ENCODE measurements at regions not wholly inside any gene's neighbourhood (a gene's known extent, or its start where the extent isn't known, plus 50 kb on each side); places are given as distances from the start of the nearest gene placed in this dataset.

DNA sequence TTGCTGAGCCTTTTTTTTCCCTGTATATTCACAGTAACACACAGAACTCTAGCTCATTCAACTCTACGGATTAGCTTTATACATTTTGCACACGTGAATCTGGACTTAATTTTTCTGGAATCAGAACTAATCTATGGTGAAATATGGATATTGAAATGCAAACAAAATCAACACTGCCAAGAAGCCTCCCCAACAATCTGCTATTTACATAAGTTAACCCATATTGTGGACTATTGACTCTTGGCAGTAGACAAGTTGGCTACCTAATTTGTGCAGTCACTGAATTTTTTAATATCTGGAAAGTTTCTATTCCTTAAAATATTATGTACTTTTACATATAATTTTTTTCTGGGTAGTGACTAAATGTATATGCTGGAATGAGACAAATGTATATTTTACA lies 815.4 kb downstream of the PCDH17 start:
- BruUV-seq (replicated peaks), result no TSS peak
- Mint-ChIP-seq H3K27ac (ENCODE audit: low read depth, unreplicated experiment) (no peak overlapping the region), H3K4me3 (ENCODE audit: unreplicated experiment) (no peak overlapping the region), H3K27me3 (ENCODE audit: insufficient read depth, unreplicated experiment) (no peaks in the 10 kb centered on the region), H3K9me3 (ENCODE audit: unreplicated experiment) (peaks cover 12% of the 10 kb centered on the region), H3K4me1 (ENCODE audit: insufficient read depth, unreplicated experiment) (no peaks in the 10 kb centered on the region), H3K36me3 (ENCODE audit: insufficient read depth, unreplicated experiment) (no peaks in the 10 kb centered on the region)
- CTCF ChIA-PET, result no interaction called here
- no peak for DNase-seq (ENCODE audit: unreplicated experiment)
- POLR2A ChIA-PET, result no interaction called here
- TF ChIP-seq, protein P1, sequence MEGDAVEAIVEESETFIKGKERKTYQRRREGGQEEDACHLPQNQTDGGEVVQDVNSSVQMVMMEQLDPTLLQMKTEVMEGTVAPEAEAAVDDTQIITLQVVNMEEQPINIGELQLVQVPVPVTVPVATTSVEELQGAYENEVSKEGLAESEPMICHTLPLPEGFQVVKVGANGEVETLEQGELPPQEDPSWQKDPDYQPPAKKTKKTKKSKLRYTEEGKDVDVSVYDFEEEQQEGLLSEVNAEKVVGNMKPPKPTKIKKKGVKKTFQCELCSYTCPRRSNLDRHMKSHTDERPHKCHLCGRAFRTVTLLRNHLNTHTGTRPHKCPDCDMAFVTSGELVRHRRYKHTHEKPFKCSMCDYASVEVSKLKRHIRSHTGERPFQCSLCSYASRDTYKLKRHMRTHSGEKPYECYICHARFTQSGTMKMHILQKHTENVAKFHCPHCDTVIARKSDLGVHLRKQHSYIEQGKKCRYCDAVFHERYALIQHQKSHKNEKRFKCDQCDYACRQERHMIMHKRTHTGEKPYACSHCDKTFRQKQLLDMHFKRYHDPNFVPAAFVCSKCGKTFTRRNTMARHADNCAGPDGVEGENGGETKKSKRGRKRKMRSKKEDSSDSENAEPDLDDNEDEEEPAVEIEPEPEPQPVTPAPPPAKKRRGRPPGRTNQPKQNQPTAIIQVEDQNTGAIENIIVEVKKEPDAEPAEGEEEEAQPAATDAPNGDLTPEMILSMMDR (IDR thresholded peaks at IDR 0.05; ENCODE audit: unreplicated experiment), result no peak
- intact Hi-C loops (cut with micrococcal nuclease), result no loop called here

DNA sequence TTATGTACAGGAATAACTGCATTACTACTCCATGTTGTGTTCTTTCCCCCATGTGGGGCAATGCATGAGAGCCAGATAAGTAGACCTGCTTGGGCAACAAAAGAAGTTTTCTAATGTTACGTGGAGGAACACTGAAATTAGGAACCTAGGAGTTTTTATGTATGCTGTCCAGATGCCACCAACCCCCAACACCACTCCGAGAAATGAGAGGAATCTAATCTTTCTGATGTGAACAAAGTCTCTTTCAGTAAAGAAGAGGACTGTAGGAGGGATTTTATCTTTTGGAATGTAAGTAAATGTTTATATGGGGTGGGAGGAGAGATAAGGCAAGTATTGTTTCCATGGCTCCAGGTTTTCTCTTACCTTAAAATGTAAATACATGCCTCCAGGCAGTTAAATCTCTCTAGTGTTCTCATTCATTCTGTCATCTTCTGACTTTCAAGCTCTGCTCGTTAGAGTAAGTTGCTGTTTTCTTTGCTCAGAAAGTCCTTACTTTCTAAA lies 820.6 kb downstream of the PCDH17 start:
- no peaks in the 10 kb centered on the region for H3K27me3 Mint-ChIP-seq (ENCODE audit: insufficient read depth, unreplicated experiment)
- no peaks in the 10 kb centered on the region for H3K36me3 Mint-ChIP-seq (ENCODE audit: insufficient read depth, unreplicated experiment)
- no peaks in the 10 kb centered on the region for H3K4me1 Mint-ChIP-seq (ENCODE audit: insufficient read depth, unreplicated experiment)
- no peak for DNase-seq (ENCODE audit: unreplicated experiment)
- no peak overlapping the region for H3K27ac Mint-ChIP-seq (ENCODE audit: low read depth, unreplicated experiment)
- H3K4me3 Mint-ChIP-seq (ENCODE audit: unreplicated experiment), result no peak overlapping the region
- H3K9me3 Mint-ChIP-seq (ENCODE audit: unreplicated experiment), result peaks cover 24% of the 10 kb centered on the region
- ChIA-PET CTCF (no interaction called here), POLR2A (no interaction called here)
- TF ChIP-seq, protein P1 (IDR thresholded peaks at IDR 0.05; ENCODE audit: unreplicated experiment), result no peak
- no TSS peak for BruUV-seq (replicated peaks)
- intact Hi-C loops (cut with micrococcal nuclease), result no loop called here

DNA sequence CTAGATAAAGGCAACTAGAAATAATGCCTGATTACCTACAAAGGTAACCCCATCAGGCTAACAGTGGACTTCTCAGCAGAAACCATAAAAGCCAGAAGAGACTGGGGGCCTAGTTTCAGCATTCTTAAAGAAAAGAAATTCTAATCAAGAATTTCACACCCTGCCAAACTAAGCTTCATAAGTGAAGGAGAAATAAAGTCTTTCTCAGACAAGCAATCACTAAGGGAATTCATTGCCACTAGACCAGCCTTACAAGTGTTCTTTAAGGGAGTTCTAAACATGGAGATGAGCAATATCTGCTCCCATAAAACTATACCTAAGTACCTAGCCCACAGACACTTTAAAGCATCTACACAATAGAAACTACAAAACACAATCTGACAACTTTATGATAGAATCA lies 823.5 kb downstream of the PCDH17 start:
- Mint-ChIP-seq H3K9me3 (ENCODE audit: unreplicated experiment) (peaks cover 12% of the 10 kb centered on the region), H3K36me3 (ENCODE audit: insufficient read depth, unreplicated experiment) (no peaks in the 10 kb centered on the region), H3K27me3 (ENCODE audit: insufficient read depth, unreplicated experiment) (no peaks in the 10 kb centered on the region), H3K27ac (ENCODE audit: low read depth, unreplicated experiment) (no peak overlapping the region), H3K4me1 (ENCODE audit: insufficient read depth, unreplicated experiment) (no peaks in the 10 kb centered on the region), H3K4me3 (ENCODE audit: unreplicated experiment) (no peak overlapping the region)
- TF ChIP-seq, protein P1 (IDR thresholded peaks at IDR 0.05; ENCODE audit: unreplicated experiment), result no peak
- ChIA-PET CTCF (no interaction called here), POLR2A (no interaction called here)
- no TSS peak for BruUV-seq (replicated peaks)
- DNase-seq (ENCODE audit: unreplicated experiment), result no peak
- intact Hi-C loops (cut with micrococcal nuclease), result no loop called here

DNA sequence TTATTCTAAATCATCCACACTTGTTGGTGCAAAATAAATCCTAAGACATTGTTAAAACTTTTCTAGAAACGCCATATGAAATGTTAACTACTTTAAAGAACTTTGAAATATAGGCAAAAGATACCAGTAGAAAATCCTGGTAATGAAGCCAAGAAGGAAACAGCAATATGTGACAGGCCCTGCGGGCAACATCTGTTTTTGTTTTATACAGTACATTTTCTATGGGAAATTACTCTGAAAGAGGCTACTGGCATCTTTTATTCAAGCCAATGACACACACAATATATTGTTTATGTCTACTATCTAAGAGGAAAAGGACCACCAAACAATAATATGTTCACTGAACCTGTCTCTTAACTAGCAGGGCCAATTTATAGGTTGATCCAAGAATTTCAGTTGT lies 829.7 kb downstream of the PCDH17 start:
- Mint-ChIP-seq H3K27ac (ENCODE audit: low read depth, unreplicated experiment) (no peak overlapping the region), H3K9me3 (ENCODE audit: unreplicated experiment) (peaks cover 15% of the 10 kb centered on the region), H3K4me3 (ENCODE audit: unreplicated experiment) (no peak overlapping the region), H3K27me3 (ENCODE audit: insufficient read depth, unreplicated experiment) (no peaks in the 10 kb centered on the region), H3K4me1 (ENCODE audit: insufficient read depth, unreplicated experiment) (no peaks in the 10 kb centered on the region), H3K36me3 (ENCODE audit: insufficient read depth, unreplicated experiment) (no peaks in the 10 kb centered on the region)
- ChIA-PET POLR2A (no interaction called here), CTCF (no interaction called here)
- intact Hi-C loops (cut with micrococcal nuclease), result no loop called here
- no TSS peak for BruUV-seq (replicated peaks)
- no peak for DNase-seq (ENCODE audit: unreplicated experiment)
- TF ChIP-seq, protein P1 (IDR thresholded peaks at IDR 0.05; ENCODE audit: unreplicated experiment), result no peak
